Chondrocyte (in vitro differentiated cells): ENCODE measurements at regions not wholly inside any gene's neighbourhood (a gene's known extent, or its start where the extent isn't known, plus 50 kb on each side); places are given as distances from the start of the nearest gene placed in this dataset.
A peak's percentile ranks its signal among the peaks of the same experiment; 100 is the strongest.

ENCODE experiments used
- DNase-seq: peaks from one replicate; pipeline ENCODE4 v3.0.0; 2021; ENCODE audit warnings: mixed read lengths, low spot score
- H3K27ac Mint-ChIP-seq: one replicate; pipeline ENCODE4 v1.8.0; 2021; ENCODE audit warnings: mild to moderate bottlenecking, moderate library complexity, mixed read lengths; ENCODE audit not compliant: unreplicated experiment
- H3K27me3 Mint-ChIP-seq: 2 replicates; pipeline ENCODE4 v1.8.0; 2021; ENCODE audit warnings: low read depth, mixed read lengths
- H3K36me3 Mint-ChIP-seq: 2 replicates; pipeline ENCODE4 v1.8.0; 2021; ENCODE audit warnings: low read depth, mixed read lengths
- H3K4me1 Mint-ChIP-seq: 2 replicates; pipeline ENCODE4 v1.8.0; 2021; ENCODE audit warnings: low read depth, mild to moderate bottlenecking, mixed read lengths
- H3K4me3 Mint-ChIP-seq: one replicate; pipeline ENCODE4 v1.8.0; 2021; ENCODE audit warnings: mild to moderate bottlenecking, moderate library complexity, mixed read lengths; ENCODE audit not compliant: unreplicated experiment
- H3K9me3 Mint-ChIP-seq: 2 replicates; pipeline ENCODE4 v1.8.0; 2021; ENCODE audit warnings: low read depth, mixed read lengths
- CTCF ChIP-seq: fragments of 200-600 bp; sonication (generic); IDR thresholded peaks from 2 replicates; pipeline ENCODE4 v1.5.0; 2021; ENCODE audit warnings: antibody characterized with exemption, mild to moderate bottlenecking, moderate library complexity

- no peak for DNase-seq
- TF ChIP-seq CTCF: no peak
- no peak overlapping the region for H3K27ac Mint-ChIP-seq
- H3K4me1 Mint-ChIP-seq: peaks cover 10% of the 10 kb centered on the region
- peaks cover 1% of the 10 kb centered on the region for H3K36me3 Mint-ChIP-seq
- H3K9me3 Mint-ChIP-seq: no peaks in the 10 kb centered on the region
- peaks cover 61% of the 10 kb centered on the region for H3K27me3 Mint-ChIP-seq
- no peak overlapping the region for H3K4me3 Mint-ChIP-seq
These were observed 255.6 kb upstream of the SDK2 start for GRCh38 chr17:73899839-73900238.

GRCh38 chr17:73900516-73900915 lies 256.3 kb upstream of the SDK2 start:
- Mint-ChIP-seq H3K4me1 (peaks cover 10% of the 10 kb centered on the region), H3K9me3 (no peaks in the 10 kb centered on the region), H3K27ac (no peak overlapping the region), H3K27me3 (peaks cover 59% of the 10 kb centered on the region), H3K36me3 (peaks cover 1% of the 10 kb centered on the region), H3K4me3 (no peak overlapping the region)
- no peak for TF ChIP-seq CTCF
- DNase-seq: no peak

GRCh38 chr17:73901249-73901648 lies 257.0 kb upstream of the SDK2 start:
- Mint-ChIP-seq H3K27ac (no peak overlapping the region), H3K4me1 (peaks cover 10% of the 10 kb centered on the region), H3K4me3 (peak overlapping the region; percentile 77), H3K27me3 (peaks cover 56% of the 10 kb centered on the region), H3K36me3 (peaks cover 1% of the 10 kb centered on the region), H3K9me3 (no peaks in the 10 kb centered on the region)
- no peak for TF ChIP-seq CTCF
- no peak for DNase-seq

- no peak for TF ChIP-seq CTCF
- Mint-ChIP-seq H3K4me1 (peaks cover 10% of the 10 kb centered on the region), H3K4me3 (peak overlapping the region; percentile 77), H3K27ac (no peak overlapping the region), H3K36me3 (peaks cover 1% of the 10 kb centered on the region), H3K27me3 (peaks cover 53% of the 10 kb centered on the region), H3K9me3 (no peaks in the 10 kb centered on the region)
- DNase-seq: no peak
These were observed 257.6 kb upstream of the SDK2 start for GRCh38 chr17:73901661-73902415.

- H3K27me3 Mint-ChIP-seq: peaks cover 49% of the 10 kb centered on the region
- TF ChIP-seq CTCF: no peak
These were observed 258.4 kb upstream of the SDK2 start for GRCh38 chr17:73902416-73903181.

More at GRCh38 chr17:73902416-73903181, 258.4 kb upstream of the SDK2 start:
- no peak overlapping the region for H3K27ac Mint-ChIP-seq
- DNase-seq: no peak
- peaks cover 10% of the 10 kb centered on the region for H3K4me1 Mint-ChIP-seq
- H3K4me3 Mint-ChIP-seq: peak overlapping the region; percentile 6
- H3K9me3 Mint-ChIP-seq: no peaks in the 10 kb centered on the region
- peaks cover 1% of the 10 kb centered on the region for H3K36me3 Mint-ChIP-seq
